Peyer's patch (tissue), 4 donors: ENCODE measurements at regions not wholly inside any gene's neighbourhood (a gene's known extent, or its start where the extent isn't known, plus 50 kb on each side); places are given as distances from the start of the nearest gene placed in this dataset.

ENCODE experiments used
- CTCF ChIP-seq, 6 experiments: fragments of 450-650 bp in 4 of 6; fragments of 200-600 bp in 2 of 6; sonication (generic) in 1 of 6; IDR thresholded peaks; one replicate each; pipeline ENCODE4 v1.5.1; 2017 to 2019; ENCODE audit warnings: antibody characterized with exemption in 6 of 6, mild to moderate bottlenecking in 3 of 6, moderate library complexity in 1 of 6
- POLR2A ChIP-seq, 2 donors: fragments of 450-650 bp; IDR thresholded peaks; one replicate each; pipeline ENCODE4 v1.5.1; 2017; ENCODE audit warnings: antibody characterized with exemption in 2 of 2, mild to moderate bottlenecking in 2 of 2, moderate library complexity in 2 of 2

- TF ChIP-seq CTCF (IDR thresholded peaks at IDR 0.05) (no peak), POLR2A (IDR thresholded peaks at IDR 0.05) (no peak)
Measured at GRCh38 chr3:21944251-21944650, 193.2 kb upstream of the ZNF385D start.
